GM12878 (cell line): ENCODE measurements at regions not wholly inside any gene's neighbourhood (a gene's known extent, or its start where the extent isn't known, plus 50 kb on each side); places are given as distances from the start of the nearest gene placed in this dataset.

Source experiments
- ATAC-seq: fragments of 200-7000 bp; cut with Tn5 transposase; 3 replicates; pipeline ENCODE4 v1.9.1; 2020; ENCODE audit warnings: mild to moderate bottlenecking, moderate library complexity
- BruUV-seq: library from RNA; stranded (reverse); fragments of 400-500 nt; replicated peaks from 2 replicates; lab custom pipeline; 2021; lab: Mats Ljungman, UMichigan
- CTCF ChIA-PET: fragments of 300-600 bp; sonication (Branson Sonifier 250); formaldehyde crosslinking; extraction: SDS; loops from one replicate; lab custom pipeline; 2021; ENCODE audit warnings: inconsistent platforms; lab: Yijun Ruan, JAX
- POLR2A ChIA-PET: fragments of 350-600 bp; formaldehyde crosslinking; extraction: SDS; loops from one replicate; lab custom pipeline; 2021; ENCODE audit warnings: inconsistent platforms; lab: Charles Lee
- RAD21 ChIA-PET: fragments of 300-600 bp; sonication (Branson Sonifier 250); formaldehyde crosslinking; loops from one replicate; lab custom pipeline; 2023; ENCODE audit warnings: antibody characterized with exemption; ENCODE audit not compliant: unreplicated experiment; lab: Charles Lee
- SMC1A ChIA-PET: fragments of 300-600 bp; sonication (Branson Sonifier 250); formaldehyde crosslinking; loops from one replicate; lab custom pipeline; 2023; ENCODE audit not compliant: unreplicated experiment, uncharacterized antibody; lab: Charles Lee
- DNase-seq: peaks from one replicate; pipeline ENCODE4 v3.0.0-alpha.2; 2011; ENCODE audit warnings: low read depth, low spot score
- FAIRE-seq: peaks from 3 replicates; lab custom pipeline; 2011; peaks lifted over from hg19 to GRCh38; lab: Jason Lieb, UNC
- H2AFZ ChIP-seq: 2 replicates; pipeline ENCODE4 v1.6.0; 2011; ENCODE audit warnings: low read depth, low read length, control low read depth; ENCODE audit not compliant: control insufficient read depth
- H3K27ac ChIP-seq: 2 replicates; pipeline ENCODE4 v1.5.1; 2011; ENCODE audit warnings: control low read depth; ENCODE audit not compliant: control insufficient read depth, insufficient read depth
- H3K27me3 ChIP-seq, 2 experiments: replicated peaks in 1 of 2; 2 replicates each; pipeline versions ENCODE4 v1.6.0 to v1.6.1; 2011; ENCODE audit warnings: low read length in 1 of 2; ENCODE audit not compliant: control insufficient read depth in 2 of 2, insufficient read depth in 2 of 2
- H3K36me3 ChIP-seq, 2 experiments: 2 replicates each; pipeline ENCODE4 v1.5.1; 2011; ENCODE audit warnings: low read length in 1 of 2; ENCODE audit not compliant: control insufficient read depth in 2 of 2, insufficient read depth in 2 of 2
- H3K4me1 ChIP-seq: 2 replicates; pipeline ENCODE4 v1.6.1; 2011; ENCODE audit warnings: mild to moderate bottlenecking, low read length, moderate library complexity, mixed read lengths; ENCODE audit not compliant: control insufficient read depth, insufficient read depth
- H3K4me2 ChIP-seq: 2 replicates; pipeline ENCODE4 v1.6.0; 2011; ENCODE audit warnings: control low read depth; ENCODE audit not compliant: control insufficient read depth, insufficient read depth
- H3K4me3 ChIP-seq: fragments of 200-600 bp; sonication (generic); 2 replicates; pipeline ENCODE4 v1.5.1; 2016
- H3K79me2 ChIP-seq: 2 replicates; pipeline ENCODE4 v1.6.0; 2011; ENCODE audit warnings: low read length; ENCODE audit not compliant: control insufficient read depth, insufficient read depth
- H3K9ac ChIP-seq: 2 replicates; pipeline ENCODE4 v1.8.0; 2011; ENCODE audit warnings: low read length, control low read depth, mixed read lengths; ENCODE audit not compliant: control insufficient read depth, insufficient read depth
- H3K9me3 ChIP-seq: replicated peaks from 3 replicates; pipeline ENCODE4 v1.5.1; 2011; ENCODE audit warnings: mild to moderate bottlenecking, low read length; ENCODE audit not compliant: control insufficient read depth, insufficient read depth
- H4K20me1 ChIP-seq: 2 replicates; pipeline ENCODE4 v1.6.0; 2011; ENCODE audit not compliant: control insufficient read depth, insufficient read depth
- ATF3 ChIP-seq: IDR thresholded peaks from 2 replicates; pipeline ENCODE4 v1.6.1; 2011; ENCODE audit warnings: low read depth, mild to moderate bottlenecking, low read length, moderate library complexity, borderline replicate concordance; ENCODE audit errors: extremely low read depth
- BMI1 ChIP-seq: fragments of 450-650 bp; IDR thresholded peaks from 2 replicates; pipeline ENCODE4 v1.6.1; 2016; ENCODE audit warnings: mild to moderate bottlenecking, moderate library complexity, borderline replicate concordance
- ESRRA ChIP-seq: IDR thresholded peaks from 2 replicates; pipeline ENCODE4 v1.6.1; 2012; ENCODE audit warnings: mild to moderate bottlenecking, low read length, improper control_type of control experiment
- HDAC2 ChIP-seq: fragments of 200-600 bp; sonication (generic); IDR thresholded peaks from 2 replicates; pipeline ENCODE4 v1.6.1; 2017
- HDAC6 ChIP-seq: fragments of 200-600 bp; sonication (generic); IDR thresholded peaks from one replicate; pipeline ENCODE4 v1.8.0; 2017; ENCODE audit warnings: antibody characterized with exemption; ENCODE audit not compliant: unreplicated experiment
- HDGF ChIP-seq: fragments of 450-650 bp; IDR thresholded peaks from 2 replicates; pipeline ENCODE4 v1.6.1; 2016; ENCODE audit warnings: antibody characterized with exemption
- IKZF1 ChIP-seq: fragments of 450-650 bp; conservative IDR thresholded peaks from 2 replicates; pipeline ENCODE4 v1.6.1; 2017; ENCODE audit warnings: antibody characterized with exemption, mild to moderate bottlenecking
- KAT2A ChIP-seq: conservative IDR thresholded peaks from 2 replicates; pipeline ENCODE4 v1.6.1; 2011; ENCODE audit warnings: low read depth, low read length; ENCODE audit not compliant: control insufficient read depth
- PAX5 ChIP-seq: IDR thresholded peaks from 2 replicates; pipeline ENCODE4 v1.6.1; 2011; ENCODE audit warnings: low read depth, low read length, borderline replicate concordance
- POLR2AphosphoS5 ChIP-seq: IDR thresholded peaks from 2 replicates; pipeline ENCODE4 v1.6.1; 2011; ENCODE audit warnings: mild to moderate bottlenecking, low read length, inconsistent platforms
- RELA ChIP-seq: fragments of 450-650 bp; IDR thresholded peaks from 2 replicates; pipeline ENCODE4 v1.8.0; 2014; ENCODE audit warnings: borderline replicate concordance; ENCODE audit not compliant: partially characterized antibody
- SIN3A ChIP-seq: IDR thresholded peaks from 2 replicates; pipeline ENCODE4 v1.6.1; 2012; ENCODE audit warnings: low read depth, low read length, improper control_type of control experiment
- SP1 ChIP-seq: IDR thresholded peaks from one replicate; pipeline ENCODE4 v1.6.1; 2011; ENCODE audit warnings: low read depth, low read length
- SUZ12 ChIP-seq: fragments of 200-600 bp; sonication (generic); IDR thresholded peaks from one replicate; pipeline ENCODE4 v1.6.1; 2018; ENCODE audit warnings: antibody characterized with exemption, mild to moderate bottlenecking; ENCODE audit not compliant: unreplicated experiment
- WRNIP1 ChIP-seq: IDR thresholded peaks from 2 replicates; pipeline ENCODE4 v1.6.1; 2011; ENCODE audit warnings: low read depth, low read length, improper control_type of control experiment, borderline replicate concordance
- ZNF217 ChIP-seq: fragments of 450-650 bp; IDR thresholded peaks from 2 replicates; pipeline ENCODE4 v1.6.1; 2017; ENCODE audit warnings: antibody characterized with exemption, mild to moderate bottlenecking
- ZZZ3 ChIP-seq: IDR thresholded peaks from 2 replicates; pipeline ENCODE4 v1.6.1; 2011; ENCODE audit warnings: low read depth; ENCODE audit not compliant: control insufficient read depth, insufficient read length
- WGBS: methylation state at CpG from one replicate; pipeline ENCODE4 v1.1.6; 2016; ENCODE audit warnings: low lambda C conversion rate; ENCODE audit not compliant: insufficient replicate concordance, insufficient coverage; ENCODE audit errors: missing lambda C conversion rate; 5-methylcytosine and 5-hydroxymethylcytosine counted together
- in situ Hi-C: fragments of 300-500 bp; cut with MboI; formaldehyde crosslinking; loops from 9 replicates; pipeline ENCODE4 v1.14.3; 2018; ENCODE audit warnings: mixed read lengths
- intact Hi-C: fragments of 100-400 bp; cut with micrococcal nuclease; formaldehyde crosslinking; loops from one replicate; pipeline ENCODE4 v1.14.2; 2022; ENCODE audit not compliant: unreplicated experiment

GRCh38 chr2:126835831-126836230 lies 62.9 kb upstream of the TEX51 start:
- 30% methylated on average over 10 of the region's 10 CpGs for WGBS
- ChIA-PET CTCF (no interaction called here), SMC1A (interaction anchor here (1.2 kb wide), 1 partner anchor 308 kb away, joined by 3 read pairs; no protein-coding TSS in a partner anchor)

GRCh38 chr2:126836761-126837679 lies 61.7 kb upstream of the TEX51 start:
- no peaks in the 10 kb centered on the region for H3K36me3 ChIP-seq
- BruUV-seq = no TSS peak
- no peak overlapping the region for H3K9ac ChIP-seq
- no peaks in the 10 kb centered on the region for H3K27me3 ChIP-seq
- DNase-seq (no peak), ATAC-seq (no peak), FAIRE-seq (no peak)
- no peaks in the 10 kb centered on the region for H3K79me2 ChIP-seq
- no peak for TF ChIP-seq BMI1
- TF ChIP-seq ZZZ3 = no peak
- TF ChIP-seq ESRRA = no peak
- no peak for TF ChIP-seq IKZF1
- no peak for TF ChIP-seq WRNIP1
- no peak for TF ChIP-seq HDAC6
- intact Hi-C loops = no loop called here
- ChIA-PET POLR2A (no interaction called here), CTCF (no interaction called here), RAD21 (no interaction called here), SMC1A (no interaction called here)
- H3K4me2 ChIP-seq = no peak overlapping the region
- H3K4me1 ChIP-seq = no peaks in the 10 kb centered on the region
- no peaks in the 10 kb centered on the region for H4K20me1 ChIP-seq
- in situ Hi-C loops = no loop called here
- no peak overlapping the region for H2AFZ ChIP-seq
- 47% methylated on average over 20 of the region's 20 CpGs for WGBS
- H3K27ac ChIP-seq = no peak overlapping the region
- no peak overlapping the region for H3K4me3 ChIP-seq
- no peaks in the 10 kb centered on the region for H3K9me3 ChIP-seq

More at GRCh38 chr2:126835831-126836230, 62.9 kb upstream of the TEX51 start:
- POLR2A ChIA-PET = no interaction called here
- in situ Hi-C loops = no loop called here
- H3K36me3 ChIP-seq = no peaks in the 10 kb centered on the region
- H3K4me2 ChIP-seq = no peak overlapping the region
- no peaks in the 10 kb centered on the region for H3K9me3 ChIP-seq
- no peak for TF ChIP-seq PAX5
- no peak for TF ChIP-seq SP1
- no peak for TF ChIP-seq ZNF217
- no peak for TF ChIP-seq HDGF
- no peak for TF ChIP-seq SIN3A
- TF ChIP-seq ZZZ3 = no peak
- TF ChIP-seq POLR2AphosphoS5 = no peak
- no peak for TF ChIP-seq RELA
- no peak for TF ChIP-seq SUZ12
- no peak for TF ChIP-seq KAT2A
- no peak for TF ChIP-seq HDAC2
- no peak for TF ChIP-seq ATF3
- DNase-seq = no peak
- no peaks in the 10 kb centered on the region for H3K79me2 ChIP-seq
- no peak overlapping the region for H3K27ac ChIP-seq
- no peaks in the 10 kb centered on the region for H3K4me1 ChIP-seq
- RAD21 ChIA-PET = no interaction called here
- no peak overlapping the region for H3K4me3 ChIP-seq
- BruUV-seq = no TSS peak
- no peaks in the 10 kb centered on the region for H3K27me3 ChIP-seq
- FAIRE-seq = no peak
- no peak for ATAC-seq
- H4K20me1 ChIP-seq = no peaks in the 10 kb centered on the region
- intact Hi-C loops = no loop called here
- no peak overlapping the region for H2AFZ ChIP-seq
- H3K9ac ChIP-seq = no peak overlapping the region
